ENCODE measurements at regions not wholly inside any gene's neighbourhood (a gene's known extent, or its start where the extent isn't known, plus 50 kb on each side); places are given as distances from the start of the nearest gene placed in this dataset.

DNA sequence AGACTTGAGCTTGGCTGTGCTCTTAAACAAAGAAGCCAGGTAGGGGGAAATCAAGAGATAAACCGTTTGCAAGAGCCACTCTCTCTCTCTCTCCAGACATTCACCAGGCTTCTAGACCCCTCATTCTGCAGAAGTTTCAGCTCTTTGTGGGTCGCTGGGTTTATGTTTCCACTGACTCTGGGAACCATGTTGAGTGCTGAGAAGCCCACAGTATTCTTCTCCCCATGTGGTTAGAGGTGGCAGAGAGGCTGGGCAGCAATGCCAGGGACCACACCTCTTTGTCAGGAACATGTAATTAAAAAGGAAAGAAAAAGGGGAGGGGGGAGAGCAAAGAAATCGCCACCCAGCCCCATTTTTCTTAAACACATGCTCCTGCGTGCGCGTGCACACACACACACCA, 154.8 kb upstream of the SOX9 start (continued):
- TF ChIP-seq, protein P1, sequence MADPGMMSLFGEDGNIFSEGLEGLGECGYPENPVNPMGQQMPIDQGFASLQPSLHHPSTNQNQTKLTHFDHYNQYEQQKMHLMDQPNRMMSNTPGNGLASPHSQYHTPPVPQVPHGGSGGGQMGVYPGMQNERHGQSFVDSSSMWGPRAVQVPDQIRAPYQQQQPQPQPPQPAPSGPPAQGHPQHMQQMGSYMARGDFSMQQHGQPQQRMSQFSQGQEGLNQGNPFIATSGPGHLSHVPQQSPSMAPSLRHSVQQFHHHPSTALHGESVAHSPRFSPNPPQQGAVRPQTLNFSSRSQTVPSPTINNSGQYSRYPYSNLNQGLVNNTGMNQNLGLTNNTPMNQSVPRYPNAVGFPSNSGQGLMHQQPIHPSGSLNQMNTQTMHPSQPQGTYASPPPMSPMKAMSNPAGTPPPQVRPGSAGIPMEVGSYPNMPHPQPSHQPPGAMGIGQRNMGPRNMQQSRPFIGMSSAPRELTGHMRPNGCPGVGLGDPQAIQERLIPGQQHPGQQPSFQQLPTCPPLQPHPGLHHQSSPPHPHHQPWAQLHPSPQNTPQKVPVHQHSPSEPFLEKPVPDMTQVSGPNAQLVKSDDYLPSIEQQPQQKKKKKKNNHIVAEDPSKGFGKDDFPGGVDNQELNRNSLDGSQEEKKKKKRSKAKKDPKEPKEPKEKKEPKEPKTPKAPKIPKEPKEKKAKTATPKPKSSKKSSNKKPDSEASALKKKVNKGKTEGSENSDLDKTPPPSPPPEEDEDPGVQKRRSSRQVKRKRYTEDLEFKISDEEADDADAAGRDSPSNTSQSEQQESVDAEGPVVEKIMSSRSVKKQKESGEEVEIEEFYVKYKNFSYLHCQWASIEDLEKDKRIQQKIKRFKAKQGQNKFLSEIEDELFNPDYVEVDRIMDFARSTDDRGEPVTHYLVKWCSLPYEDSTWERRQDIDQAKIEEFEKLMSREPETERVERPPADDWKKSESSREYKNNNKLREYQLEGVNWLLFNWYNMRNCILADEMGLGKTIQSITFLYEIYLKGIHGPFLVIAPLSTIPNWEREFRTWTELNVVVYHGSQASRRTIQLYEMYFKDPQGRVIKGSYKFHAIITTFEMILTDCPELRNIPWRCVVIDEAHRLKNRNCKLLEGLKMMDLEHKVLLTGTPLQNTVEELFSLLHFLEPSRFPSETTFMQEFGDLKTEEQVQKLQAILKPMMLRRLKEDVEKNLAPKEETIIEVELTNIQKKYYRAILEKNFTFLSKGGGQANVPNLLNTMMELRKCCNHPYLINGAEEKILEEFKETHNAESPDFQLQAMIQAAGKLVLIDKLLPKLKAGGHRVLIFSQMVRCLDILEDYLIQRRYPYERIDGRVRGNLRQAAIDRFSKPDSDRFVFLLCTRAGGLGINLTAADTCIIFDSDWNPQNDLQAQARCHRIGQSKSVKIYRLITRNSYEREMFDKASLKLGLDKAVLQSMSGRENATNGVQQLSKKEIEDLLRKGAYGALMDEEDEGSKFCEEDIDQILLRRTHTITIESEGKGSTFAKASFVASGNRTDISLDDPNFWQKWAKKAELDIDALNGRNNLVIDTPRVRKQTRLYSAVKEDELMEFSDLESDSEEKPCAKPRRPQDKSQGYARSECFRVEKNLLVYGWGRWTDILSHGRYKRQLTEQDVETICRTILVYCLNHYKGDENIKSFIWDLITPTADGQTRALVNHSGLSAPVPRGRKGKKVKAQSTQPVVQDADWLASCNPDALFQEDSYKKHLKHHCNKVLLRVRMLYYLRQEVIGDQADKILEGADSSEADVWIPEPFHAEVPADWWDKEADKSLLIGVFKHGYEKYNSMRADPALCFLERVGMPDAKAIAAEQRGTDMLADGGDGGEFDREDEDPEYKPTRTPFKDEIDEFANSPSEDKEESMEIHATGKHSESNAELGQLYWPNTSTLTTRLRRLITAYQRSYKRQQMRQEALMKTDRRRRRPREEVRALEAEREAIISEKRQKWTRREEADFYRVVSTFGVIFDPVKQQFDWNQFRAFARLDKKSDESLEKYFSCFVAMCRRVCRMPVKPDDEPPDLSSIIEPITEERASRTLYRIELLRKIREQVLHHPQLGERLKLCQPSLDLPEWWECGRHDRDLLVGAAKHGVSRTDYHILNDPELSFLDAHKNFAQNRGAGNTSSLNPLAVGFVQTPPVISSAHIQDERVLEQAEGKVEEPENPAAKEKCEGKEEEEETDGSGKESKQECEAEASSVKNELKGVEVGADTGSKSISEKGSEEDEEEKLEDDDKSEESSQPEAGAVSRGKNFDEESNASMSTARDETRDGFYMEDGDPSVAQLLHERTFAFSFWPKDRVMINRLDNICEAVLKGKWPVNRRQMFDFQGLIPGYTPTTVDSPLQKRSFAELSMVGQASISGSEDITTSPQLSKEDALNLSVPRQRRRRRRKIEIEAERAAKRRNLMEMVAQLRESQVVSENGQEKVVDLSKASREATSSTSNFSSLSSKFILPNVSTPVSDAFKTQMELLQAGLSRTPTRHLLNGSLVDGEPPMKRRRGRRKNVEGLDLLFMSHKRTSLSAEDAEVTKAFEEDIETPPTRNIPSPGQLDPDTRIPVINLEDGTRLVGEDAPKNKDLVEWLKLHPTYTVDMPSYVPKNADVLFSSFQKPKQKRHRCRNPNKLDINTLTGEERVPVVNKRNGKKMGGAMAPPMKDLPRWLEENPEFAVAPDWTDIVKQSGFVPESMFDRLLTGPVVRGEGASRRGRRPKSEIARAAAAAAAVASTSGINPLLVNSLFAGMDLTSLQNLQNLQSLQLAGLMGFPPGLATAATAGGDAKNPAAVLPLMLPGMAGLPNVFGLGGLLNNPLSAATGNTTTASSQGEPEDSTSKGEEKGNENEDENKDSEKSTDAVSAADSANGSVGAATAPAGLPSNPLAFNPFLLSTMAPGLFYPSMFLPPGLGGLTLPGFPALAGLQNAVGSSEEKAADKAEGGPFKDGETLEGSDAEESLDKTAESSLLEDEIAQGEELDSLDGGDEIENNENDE (IDR thresholded peaks at IDR 0.05; ENCODE audit: insufficient replicate concordance, low read length), result no peak
- TF ChIP-seq ZNF274 (IDR thresholded peaks at IDR 0.05; ENCODE audit: borderline replicate concordance, extremely low read depth, low read length), result no peak
- TF ChIP-seq JUND (IDR thresholded peaks at IDR 0.05; ENCODE audit: low read length), result no peak
- TF ChIP-seq KDM1A (IDR thresholded peaks at IDR 0.05; ENCODE audit: borderline replicate concordance, low read length), result no peak
- TF ChIP-seq ASH2L (IDR thresholded peaks at IDR 0.05; ENCODE audit: low read length), result no peak
- no peak for TF ChIP-seq SAP30 (IDR thresholded peaks at IDR 0.05; ENCODE audit: insufficient read depth, insufficient replicate concordance, low read length)
